Spleen (tissue), 3 donors: ENCODE measurements at regions not wholly inside any gene's neighbourhood (a gene's known extent, or its start where the extent isn't known, plus 50 kb on each side); places are given as distances from the start of the nearest gene placed in this dataset.

Experiments
- POLR2A ChIP-seq, 3 donors: fragments of 450-650 bp; IDR thresholded peaks; one replicate each; pipeline ENCODE4 v1.5.1; 2017; ENCODE audit warnings: antibody characterized with exemption in 3 of 3, mild to moderate bottlenecking in 1 of 3
- POLR2AphosphoS5 ChIP-seq, 3 donors: sonication (generic); formaldehyde crosslinking; IDR thresholded peaks; one replicate each; pipeline ENCODE4 v1.5.1; 2017; ENCODE audit warnings: antibody characterized with exemption in 3 of 3

- TF ChIP-seq POLR2AphosphoS5 (IDR thresholded peaks at IDR 0.05) (no peak), POLR2A (IDR thresholded peaks at IDR 0.05) (no peak)
These were observed 103.8 kb upstream of the FBN2 start for GRCh38 chr5:128641861-128642260.
